Bronchial epithelial cell (primary cell): ENCODE measurements at regions not wholly inside any gene's neighbourhood (a gene's known extent, or its start where the extent isn't known, plus 50 kb on each side); places are given as distances from the start of the nearest gene placed in this dataset.

Experiments used
- DNase-seq: peaks from one replicate; pipeline ENCODE4 v3.0.0-alpha.2; 2010; ENCODE audit warnings: low read depth
- FAIRE-seq: peaks from 2 replicates; lab custom pipeline; 2011; peaks lifted over from hg19 to GRCh38; lab: Jason Lieb, UNC
- H3K27me3 ChIP-seq: 2 replicates; pipeline ENCODE4 v1.5.1; 2011; ENCODE audit warnings: low read length; ENCODE audit not compliant: control insufficient read depth, insufficient read depth
- H3K36me3 ChIP-seq: 2 replicates; pipeline ENCODE4 v1.5.1; 2011; ENCODE audit warnings: low read length; ENCODE audit not compliant: control insufficient read depth, insufficient read depth
- H3K4me3 ChIP-seq: 2 replicates; pipeline ENCODE4 v1.5.1; 2011; ENCODE audit warnings: mild to moderate bottlenecking, low read depth, low read length, control low read depth
- TF ChIP-seq, protein P1 (sequence below): IDR thresholded peaks from 2 replicates; pipeline ENCODE4 v1.5.1; 2011; ENCODE audit warnings: mild to moderate bottlenecking, moderate library complexity, low read length, control low read depth, inconsistent platforms; ENCODE audit not compliant: insufficient read depth, severe bottlenecking

GRCh38 chr18:44564922-44565321 is 115.8 kb upstream of the SETBP1 start:
- no peak for FAIRE-seq
- no peaks in the 10 kb centered on the region for H3K27me3 ChIP-seq
- DNase-seq, result peak; percentile 70
- no peak overlapping the region for H3K4me3 ChIP-seq
- no peaks in the 10 kb centered on the region for H3K36me3 ChIP-seq
- TF ChIP-seq, protein P1, sequence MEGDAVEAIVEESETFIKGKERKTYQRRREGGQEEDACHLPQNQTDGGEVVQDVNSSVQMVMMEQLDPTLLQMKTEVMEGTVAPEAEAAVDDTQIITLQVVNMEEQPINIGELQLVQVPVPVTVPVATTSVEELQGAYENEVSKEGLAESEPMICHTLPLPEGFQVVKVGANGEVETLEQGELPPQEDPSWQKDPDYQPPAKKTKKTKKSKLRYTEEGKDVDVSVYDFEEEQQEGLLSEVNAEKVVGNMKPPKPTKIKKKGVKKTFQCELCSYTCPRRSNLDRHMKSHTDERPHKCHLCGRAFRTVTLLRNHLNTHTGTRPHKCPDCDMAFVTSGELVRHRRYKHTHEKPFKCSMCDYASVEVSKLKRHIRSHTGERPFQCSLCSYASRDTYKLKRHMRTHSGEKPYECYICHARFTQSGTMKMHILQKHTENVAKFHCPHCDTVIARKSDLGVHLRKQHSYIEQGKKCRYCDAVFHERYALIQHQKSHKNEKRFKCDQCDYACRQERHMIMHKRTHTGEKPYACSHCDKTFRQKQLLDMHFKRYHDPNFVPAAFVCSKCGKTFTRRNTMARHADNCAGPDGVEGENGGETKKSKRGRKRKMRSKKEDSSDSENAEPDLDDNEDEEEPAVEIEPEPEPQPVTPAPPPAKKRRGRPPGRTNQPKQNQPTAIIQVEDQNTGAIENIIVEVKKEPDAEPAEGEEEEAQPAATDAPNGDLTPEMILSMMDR, result no peak

DNA sequence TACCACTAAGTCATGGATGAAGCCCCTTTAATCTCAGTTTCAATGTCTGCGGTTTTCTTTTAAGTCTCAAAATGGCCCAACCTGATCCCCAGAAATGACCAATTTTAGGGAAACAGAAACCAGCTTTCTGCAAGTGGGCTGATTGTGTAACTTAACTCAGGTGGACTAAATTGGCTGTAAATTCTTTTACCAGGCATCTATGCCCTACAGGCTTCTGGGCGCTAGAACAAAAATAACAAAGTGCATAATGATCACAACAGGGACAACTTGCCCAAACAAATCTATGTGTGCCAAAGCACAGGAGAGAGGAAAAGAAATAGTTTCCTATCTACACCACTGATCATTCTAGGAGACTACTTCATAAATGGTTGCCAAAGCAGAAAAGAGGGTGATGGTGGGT is 112.3 kb upstream of the SETBP1 start:
- no peak overlapping the region for H3K4me3 ChIP-seq
- H3K27me3 ChIP-seq, result no peaks in the 10 kb centered on the region
- FAIRE-seq, result no peak
- peak; percentile 69 for DNase-seq
- H3K36me3 ChIP-seq, result no peaks in the 10 kb centered on the region
- TF ChIP-seq, protein P1, result no peak

DNA sequence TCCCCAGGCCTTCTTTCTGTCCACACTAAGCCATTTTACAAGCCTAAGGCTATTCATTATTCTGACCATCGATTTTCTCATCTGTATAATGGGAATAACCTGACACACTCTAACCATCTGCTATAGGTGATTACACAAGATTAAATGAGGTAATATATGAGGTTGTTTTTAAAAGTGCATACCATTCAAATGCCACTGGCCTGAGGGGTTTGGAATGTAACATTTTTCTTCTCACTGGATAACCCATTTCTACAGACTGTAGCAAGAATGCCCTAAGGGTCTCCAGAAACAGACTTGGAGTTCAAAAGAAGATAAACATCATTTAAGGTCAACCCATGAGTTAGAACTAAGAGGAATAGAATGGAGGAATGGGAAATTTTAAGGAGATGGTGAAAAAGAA is 111.7 kb upstream of the SETBP1 start:
- Histone ChIP-seq H3K4me3 (no peak overlapping the region), H3K27me3 (no peaks in the 10 kb centered on the region), H3K36me3 (no peaks in the 10 kb centered on the region)
- FAIRE-seq (no peak), DNase-seq (no peak)
- TF ChIP-seq, protein P1, result no peak

DNA sequence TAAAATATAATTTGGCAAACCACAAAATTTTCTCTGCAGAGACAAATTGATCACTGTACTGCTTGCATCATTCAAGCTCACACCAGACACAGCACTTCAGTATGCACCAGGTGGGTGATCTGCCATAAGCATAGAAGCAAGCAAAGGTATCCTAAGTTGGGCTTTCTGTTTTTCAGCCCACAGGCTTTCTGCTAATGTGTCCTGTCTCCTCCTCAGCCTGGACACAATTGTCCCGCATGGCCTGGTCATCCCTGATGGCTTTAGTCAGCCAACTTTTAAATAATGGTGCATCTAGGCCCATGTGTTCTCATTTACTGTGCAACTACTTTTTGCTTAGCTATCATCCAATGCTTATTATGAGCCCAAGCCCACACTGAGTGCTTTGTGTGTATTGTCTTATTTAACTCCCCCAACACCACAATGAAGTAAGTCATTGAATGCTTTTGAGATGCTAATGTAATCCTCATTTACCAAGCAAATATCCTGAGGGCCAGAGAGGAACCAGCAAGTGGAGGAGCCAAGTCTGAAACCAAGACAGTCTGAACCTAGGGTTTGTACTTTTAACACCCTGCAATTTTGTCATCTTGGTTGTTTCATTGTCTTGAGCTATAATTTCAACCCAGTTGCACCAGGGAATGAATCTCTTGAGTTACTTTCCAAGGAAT is 111.2 kb upstream of the SETBP1 start:
- Histone ChIP-seq H3K27me3 (no peaks in the 10 kb centered on the region), H3K4me3 (no peak overlapping the region), H3K36me3 (no peaks in the 10 kb centered on the region)
- DNase-seq, result no peak
- TF ChIP-seq, protein P1, result no peak
- FAIRE-seq, result no peak

DNA sequence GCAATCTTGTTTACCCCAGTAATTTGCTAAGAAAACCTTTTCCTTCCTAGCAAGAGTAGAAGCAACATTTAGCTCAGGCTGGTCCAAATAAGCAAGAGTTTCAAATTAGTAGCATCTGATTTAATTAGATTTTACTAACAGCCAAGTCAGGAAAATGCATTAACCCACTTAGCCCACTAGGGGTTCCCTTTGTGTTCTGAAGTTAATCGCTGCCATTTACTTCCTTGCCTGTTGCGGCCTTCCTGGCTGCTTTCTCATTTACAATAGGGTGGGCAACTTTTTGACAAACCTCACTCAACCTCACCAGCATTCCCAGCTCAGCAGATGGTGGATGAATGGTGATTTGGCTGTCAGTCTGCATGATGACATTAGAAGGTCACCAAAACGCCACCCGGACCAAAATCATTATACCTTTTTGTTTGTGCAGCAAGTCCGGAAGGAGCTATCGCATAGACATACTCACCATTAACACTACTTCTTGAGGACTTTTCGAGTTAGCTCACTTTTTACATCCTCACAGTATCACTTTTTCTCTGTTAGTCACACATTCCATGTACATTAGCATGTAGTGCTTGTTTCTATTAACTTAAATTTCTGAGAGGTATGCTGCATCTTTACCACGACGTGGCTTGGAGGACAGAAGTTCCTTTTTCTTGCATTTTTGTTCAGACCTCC is 101.5 kb upstream of the SETBP1 start:
- DNase-seq, result peak; percentile 70
- H3K27me3 ChIP-seq, result no peaks in the 10 kb centered on the region
- FAIRE-seq, result no peak
- no peak overlapping the region for H3K4me3 ChIP-seq
- TF ChIP-seq, protein P1, result peak; percentile 77
- H3K36me3 ChIP-seq, result no peaks in the 10 kb centered on the region

DNA sequence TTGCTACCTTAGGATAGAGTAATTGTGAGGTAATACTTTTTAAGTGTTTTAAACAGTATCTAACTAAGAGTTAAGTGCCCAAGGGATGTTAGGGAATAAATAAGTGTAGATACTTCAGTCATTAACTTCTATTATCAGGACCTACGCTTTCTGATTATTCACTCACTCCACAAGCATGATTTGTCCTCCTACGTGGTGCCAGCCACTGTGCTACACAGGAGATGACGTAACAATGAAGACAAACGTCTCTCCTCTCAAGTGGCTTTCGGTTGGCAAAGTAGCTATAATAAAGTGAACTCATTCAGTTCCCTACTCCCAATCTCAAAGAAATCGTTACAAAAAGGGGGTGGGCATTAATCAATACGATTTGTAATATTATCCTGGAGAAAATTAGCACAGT is 100.9 kb upstream of the SETBP1 start:
- peak; percentile 16 for DNase-seq
- FAIRE-seq, result no peak
- Histone ChIP-seq H3K4me3 (no peak overlapping the region), H3K27me3 (no peaks in the 10 kb centered on the region), H3K36me3 (no peaks in the 10 kb centered on the region)
- TF ChIP-seq, protein P1, result no peak
